Ammon's horn (tissue), 1 donor: ENCODE measurements at regions not wholly inside any gene's neighbourhood (a gene's known extent, or its start where the extent isn't known, plus 50 kb on each side); places are given as distances from the start of the nearest gene placed in this dataset.
"Not testable (repeated sequence)": the region's sequence is repeated elsewhere in the genome, so short reads cannot be mapped to it uniquely, and the experiment has no call there.

Source experiments
- DNase-seq: peaks from one replicate; pipeline ENCODE4 v3.0.0-alpha.2; 2016; ENCODE audit warnings: low spot score

DNA sequence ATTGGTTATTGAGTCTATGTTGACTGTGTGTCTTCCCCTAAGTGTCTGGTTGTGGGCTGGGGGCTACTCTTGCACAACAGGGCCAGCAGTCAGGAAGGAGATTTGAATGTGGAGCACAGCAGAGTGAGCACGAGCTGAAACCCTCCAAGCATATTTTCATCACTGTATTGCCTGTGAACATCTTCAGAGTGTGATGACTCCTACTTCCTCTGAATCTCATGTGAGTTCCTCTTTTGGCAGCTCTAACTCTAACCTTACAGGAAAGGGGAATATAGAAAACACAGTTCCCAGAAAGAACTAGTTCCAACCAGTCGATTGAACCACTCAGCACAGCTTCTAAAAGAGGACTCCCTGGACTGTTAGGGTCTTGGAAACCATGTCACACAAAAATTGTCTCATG, 211.6 kb downstream of the RAP2B start:
- DNase-seq, result peak; percentile 37

DNA sequence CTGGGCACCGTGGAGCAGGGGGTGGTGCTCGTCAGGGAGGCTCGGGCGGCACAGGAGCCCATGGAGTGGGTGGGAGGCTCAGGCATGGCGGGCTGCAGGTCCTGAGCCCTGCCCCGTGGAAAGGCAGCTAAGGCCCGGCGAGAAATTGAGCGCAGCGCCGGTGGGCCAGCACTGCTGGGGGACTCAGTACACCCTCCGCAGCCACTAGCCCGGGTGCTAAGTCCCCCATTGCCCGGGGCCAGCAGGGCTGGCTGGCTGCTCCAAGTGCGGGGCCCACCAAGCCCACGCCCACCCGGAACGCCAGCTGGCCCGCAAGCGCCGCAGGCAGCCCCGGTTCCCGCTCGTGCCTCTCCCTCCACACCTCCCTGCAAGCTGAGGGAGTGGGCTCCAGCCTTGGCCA, 216.3 kb downstream of the RAP2B start:
- DNase-seq, result not testable (repeated sequence)

DNA sequence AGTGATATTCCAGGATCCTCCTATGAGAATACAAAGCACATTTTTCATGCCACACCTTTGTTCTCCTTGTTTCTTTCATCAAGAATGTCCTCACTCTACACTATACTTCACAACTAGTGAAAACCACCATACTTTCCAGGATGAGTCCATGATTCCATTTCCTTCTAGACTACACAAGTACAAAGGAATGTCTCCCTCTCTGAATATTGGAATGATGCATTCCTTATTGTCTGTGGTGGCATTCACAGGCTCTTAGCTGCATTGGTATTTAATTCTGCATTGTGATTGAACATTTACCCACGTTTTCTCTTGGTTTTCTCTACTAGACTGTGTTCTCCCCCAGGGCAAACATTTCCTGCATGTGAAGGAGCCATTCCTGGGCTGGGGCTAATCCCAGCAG, 217.5 kb downstream of the RAP2B start:
- DNase-seq, result no peak

DNA sequence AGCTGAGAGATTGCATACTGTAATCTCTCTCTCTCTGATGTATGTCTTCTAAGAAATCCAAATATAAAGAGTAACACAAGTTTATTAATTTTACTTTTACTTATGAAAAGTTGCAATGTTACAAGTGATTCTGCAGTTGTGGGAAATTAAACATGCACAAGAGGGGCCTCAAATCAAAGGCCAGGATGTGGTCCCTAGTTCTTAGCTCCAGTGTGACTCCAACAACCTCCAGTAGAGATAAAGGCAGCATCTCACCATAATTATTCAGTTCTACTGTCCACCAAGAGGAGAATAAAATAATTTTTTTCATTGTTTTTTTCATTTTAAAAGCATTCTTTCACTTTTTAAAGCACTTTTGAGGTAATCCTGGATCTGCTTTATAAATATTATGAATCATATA, 223.3 kb downstream of the RAP2B start:
- DNase-seq, result no peak

DNA sequence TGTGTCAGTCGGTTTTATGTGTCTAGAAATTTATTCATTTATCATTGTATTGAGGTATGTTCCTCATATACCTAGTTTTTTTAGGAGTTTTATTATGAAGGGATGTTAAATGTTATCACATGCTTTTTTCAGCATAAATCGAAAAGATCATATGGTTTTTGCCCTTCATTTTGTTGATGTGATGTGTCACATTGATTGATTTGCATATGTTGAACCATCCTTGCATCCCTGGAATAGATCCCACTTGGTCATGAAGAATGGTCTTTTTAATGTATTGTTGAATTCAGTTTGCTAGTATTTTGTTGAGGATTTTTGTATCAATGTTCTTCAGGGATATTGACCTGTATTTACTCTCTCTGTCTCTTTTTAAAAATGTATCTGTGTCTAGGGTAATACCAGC, 230.3 kb downstream of the RAP2B start:
- no peak for DNase-seq

DNA sequence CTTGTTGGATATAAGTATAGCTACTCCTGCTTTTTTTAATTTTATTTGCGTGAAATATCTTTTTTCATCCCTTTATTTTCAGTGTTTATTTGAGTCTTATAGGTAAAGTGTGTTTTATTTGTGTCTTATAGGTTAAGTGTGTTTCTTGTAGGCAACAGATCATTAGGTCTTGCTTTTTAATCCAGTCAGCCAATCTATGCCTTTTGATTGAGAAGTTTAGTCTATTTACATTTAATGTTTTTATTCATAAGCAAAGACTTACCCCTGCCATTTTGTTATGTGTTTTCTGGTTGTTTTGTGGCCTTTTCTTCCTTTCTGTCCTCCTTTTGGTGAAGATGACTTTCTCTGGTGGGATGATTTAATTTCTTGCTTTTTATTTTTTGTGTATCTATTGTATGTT, 232.0 kb downstream of the RAP2B start:
- no peak for DNase-seq

DNA sequence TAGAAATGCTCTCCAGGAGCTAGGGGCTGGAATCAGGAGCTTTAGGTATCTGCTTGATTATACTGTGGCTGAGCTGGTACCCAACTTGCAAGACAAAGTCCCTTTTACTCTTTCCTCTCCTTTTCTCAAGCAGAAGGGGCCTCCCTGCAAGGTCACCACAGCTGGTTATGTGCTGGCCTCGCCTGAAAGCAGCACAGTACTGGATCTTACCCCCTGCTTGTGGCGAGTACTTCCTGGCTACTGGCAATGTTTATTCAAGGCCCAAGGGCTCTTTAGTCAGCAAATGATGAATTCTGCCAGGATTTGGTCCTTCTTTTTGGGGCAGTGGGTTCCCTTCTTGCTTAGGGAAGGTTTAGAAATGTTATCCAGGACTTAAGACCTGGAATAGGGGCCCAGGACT, 234.6 kb downstream of the RAP2B start:
- DNase-seq, result no peak

DNA sequence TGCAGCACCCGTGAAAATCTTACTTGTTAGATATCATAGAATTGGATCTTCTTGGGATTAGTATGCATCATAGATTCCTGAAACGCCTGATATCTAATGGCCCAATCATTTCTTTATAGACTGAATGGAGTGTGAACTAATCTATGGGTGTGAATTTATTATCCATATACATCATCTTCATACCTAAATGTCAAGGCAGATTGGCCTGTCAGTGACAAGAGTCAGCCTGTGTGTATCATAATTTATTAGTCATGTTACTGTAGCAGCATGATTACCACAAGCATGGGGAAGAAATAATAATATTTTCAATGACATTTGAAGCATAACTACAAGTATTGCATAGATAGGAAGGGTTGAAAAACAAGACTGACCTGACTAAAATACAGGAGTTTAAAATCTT, 235.8 kb downstream of the RAP2B start:
- DNase-seq, result no peak

DNA sequence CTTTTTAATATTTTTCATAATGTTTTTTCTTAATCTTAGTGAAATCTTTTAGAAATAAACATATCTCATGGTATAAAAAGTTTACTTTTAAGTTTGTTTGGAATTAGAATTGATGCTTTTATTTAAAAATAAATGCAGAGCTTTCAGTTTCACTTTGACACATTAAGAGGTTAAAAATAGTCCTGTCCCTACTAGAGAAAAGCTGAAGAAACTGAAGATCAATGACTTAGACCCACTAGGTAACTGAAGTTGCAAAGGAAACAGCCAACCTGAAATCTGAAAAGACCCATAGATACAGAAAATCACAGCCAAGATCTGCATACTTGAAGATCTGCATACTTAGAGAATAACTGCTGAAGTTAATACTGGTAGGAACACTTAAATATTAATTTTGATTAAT, 237.6 kb downstream of the RAP2B start:
- no peak for DNase-seq

DNA sequence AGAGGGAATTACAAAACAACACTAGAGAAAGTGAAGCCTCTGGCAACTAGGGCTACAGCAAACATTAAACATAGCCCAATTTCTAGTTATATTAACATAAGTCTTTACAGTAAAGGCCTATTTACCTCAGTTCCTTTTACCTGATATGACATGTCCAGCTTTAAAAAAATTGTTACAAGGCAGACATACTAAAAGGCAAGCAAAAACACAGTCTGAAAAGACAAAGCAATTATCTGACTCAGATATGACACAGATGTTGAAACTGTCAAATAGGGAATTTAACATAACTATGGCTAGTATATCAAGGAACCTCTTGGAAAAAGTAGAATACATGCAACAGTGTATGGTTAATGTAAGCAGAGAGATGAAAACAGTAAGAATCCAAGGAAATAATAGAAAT, 238.6 kb downstream of the RAP2B start:
- no peak for DNase-seq

DNA sequence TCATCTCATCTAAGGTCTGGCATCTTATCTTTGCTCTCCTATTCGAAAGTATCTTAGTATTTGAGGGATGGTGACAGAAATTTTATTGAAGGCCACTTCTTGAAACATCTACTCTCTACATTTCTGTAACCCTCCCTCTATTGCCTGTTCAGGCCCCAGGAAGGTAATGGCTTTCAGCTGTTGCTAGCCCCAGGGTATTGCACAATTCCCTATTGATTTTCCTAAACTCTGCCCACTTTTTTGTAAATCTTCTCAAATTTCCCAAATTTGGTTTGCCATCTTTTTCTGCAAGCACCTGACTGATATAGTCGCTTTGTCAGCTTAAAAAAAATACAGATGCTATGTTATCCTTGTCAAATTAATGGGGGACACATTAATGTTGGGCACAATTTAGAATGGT, 242.1 kb downstream of the RAP2B start:
- no peak for DNase-seq

DNA sequence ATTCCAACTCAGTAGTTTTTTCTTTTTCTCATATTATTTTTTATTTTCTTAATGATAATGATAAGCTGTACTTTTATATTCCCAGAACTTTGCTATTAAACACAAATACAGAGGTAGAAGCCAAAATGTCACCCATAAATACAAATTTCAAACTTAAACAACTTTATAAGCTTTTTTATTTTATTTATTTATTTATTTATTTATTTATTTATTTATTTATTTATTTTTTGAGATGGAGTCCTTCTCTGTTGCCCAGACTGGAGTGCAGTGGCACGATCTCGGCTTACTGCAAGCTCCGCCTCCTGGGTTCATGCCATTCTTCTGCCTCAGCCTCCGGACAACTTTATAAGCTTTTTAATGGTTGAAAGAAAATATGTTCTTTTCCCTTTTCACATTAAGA, 243.3 kb downstream of the RAP2B start:
- DNase-seq, result not testable (repeated sequence)

DNA sequence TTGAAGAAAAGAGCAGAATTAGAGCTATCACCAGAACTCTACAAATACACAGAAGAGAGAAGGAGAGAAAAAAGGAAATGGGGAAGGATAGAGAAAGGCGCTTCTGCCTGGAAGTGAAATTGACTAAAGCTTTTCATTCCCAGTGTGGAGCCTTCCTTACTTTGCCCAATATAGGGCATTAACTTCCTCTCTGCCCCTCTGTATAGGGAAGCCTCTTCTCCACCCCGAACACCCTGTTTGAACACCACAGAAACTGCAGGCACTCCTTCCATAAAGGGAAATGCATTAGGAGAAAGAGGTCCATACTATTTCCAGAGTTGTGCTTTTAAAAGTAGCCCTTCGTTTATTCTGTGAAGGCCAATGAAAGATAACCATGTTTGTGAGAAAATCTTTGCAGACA, 248.5 kb downstream of the RAP2B start:
- DNase-seq, result no peak

DNA sequence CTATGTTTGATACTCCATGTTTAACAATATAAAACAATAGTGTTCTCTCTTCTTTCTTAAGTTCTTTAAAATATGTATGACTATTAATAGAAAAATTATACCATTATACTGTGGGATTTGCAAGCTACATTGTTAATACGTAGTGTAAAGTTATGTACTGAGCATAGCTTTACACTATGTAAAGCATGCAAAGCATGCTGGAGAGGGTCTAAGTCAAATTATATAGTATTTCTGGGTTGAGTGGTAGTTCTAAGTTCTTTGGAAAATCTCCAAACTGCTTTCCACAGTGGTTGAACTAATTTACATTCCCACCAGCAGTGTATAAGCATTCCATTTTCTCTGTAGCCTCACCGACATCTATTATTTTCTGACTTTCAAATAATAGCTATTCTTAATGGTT, 253.0 kb downstream of the RAP2B start:
- DNase-seq, result no peak

DNA sequence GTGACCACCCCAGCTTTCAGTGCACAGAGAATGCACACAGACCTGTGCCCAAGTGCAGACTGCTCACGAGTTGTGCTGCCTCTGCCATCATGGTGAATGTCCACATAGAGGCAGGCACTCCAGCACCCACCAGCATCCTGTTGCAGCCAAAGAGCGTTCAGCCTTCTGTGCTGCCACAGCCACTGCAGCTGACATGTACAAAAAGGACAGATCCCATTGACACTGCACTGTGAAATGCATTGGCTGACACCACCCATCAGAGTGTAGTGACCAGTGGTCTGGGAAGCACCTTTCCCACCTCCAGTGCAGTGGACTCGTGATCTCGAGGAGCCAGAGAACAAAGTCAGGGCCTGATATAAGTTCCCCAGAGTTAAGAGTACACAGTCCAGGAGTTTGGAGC, 260.3 kb downstream of the RAP2B start:
- no peak for DNase-seq

DNA sequence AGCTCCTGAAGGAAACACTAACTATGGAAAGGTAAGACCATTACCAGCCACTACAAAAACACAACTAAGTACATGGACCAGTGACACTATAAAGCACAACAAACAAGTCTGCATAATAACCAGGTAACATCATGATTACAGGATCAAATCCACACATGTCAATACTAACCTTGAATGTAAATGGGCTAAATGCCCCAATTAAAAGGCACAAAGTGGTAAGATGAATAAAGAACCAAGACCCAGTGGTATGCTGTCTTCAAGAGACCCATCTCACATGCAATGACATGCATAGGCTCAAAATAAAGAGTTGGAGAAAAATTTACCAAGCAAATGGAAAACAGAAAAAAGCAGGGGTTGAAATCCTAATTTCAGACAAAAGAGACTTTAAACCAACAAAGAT, 261.8 kb downstream of the RAP2B start:
- not testable (repeated sequence) for DNase-seq

DNA sequence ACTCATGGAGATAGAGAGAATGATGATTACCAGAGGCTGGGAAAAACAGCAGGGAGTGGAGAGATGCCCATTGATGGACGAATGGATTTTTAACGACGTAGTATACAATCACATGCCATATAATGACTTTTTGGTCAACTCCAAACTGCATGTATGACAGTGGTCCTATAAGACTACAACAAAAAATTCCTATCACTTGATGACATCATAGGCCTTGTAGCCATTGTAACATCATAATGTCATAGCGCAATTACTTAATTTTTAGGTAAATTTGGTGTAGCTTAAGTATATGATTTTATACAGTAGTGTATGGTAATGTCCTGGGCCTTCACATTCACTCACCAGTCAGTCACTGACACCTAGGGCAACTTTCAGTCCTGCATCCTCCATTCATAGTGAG, 264.3 kb downstream of the RAP2B start:
- DNase-seq, result no peak

DNA sequence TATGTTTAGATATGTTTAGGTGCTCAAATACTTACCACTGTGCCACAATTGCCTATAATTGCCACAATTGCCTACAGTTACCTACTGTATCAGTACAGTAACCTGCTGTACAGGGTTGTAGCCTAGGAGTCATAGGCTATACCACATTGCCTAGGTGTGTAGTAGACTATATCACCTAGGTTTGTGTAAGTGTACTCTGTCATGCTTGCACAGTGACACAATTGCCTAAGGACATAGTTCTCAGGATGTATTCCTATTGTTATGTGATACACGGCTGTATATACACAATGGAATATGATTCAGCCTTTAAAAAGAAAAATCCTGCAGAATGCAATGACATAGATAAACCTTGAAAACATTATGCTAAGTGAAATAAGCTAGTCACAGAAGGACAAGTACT, 264.8 kb downstream of the RAP2B start:
- no peak for DNase-seq

DNA sequence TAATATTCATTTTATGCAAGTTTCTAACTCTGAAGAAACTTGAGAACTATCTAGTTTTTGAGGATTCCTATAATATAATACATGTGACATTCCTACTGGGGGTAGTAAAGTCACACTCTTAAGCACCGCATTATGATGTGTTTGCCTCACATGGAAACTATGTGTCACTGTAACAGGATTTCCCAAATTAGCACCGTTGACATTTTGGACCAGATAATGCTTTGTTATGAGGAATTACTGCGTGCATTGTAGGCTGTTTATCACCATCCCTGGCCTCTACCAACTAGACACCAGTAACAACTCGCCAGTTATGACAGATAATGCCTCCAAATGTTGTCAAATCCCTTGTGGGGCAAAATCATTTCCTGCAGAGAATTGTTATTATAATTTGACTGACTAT, 267.8 kb downstream of the RAP2B start:
- no peak for DNase-seq

DNA sequence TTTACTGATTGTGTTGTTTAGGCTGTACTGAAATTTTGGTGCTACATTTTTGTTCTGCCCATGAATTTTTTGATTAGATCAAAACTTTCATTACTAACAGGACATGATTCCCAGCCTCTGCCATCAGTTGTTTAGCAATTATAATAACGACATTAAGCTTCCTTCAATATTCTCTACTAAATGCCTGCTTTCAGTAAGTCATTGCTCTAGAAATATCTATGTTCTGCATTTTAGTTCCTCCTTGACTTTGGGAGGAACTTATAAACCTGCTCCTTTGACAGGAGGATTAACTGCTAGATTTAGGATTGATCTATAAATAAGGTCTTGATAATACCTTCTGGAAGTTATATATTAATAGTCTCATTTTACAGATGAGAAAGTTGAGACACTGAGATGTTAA, 269.1 kb downstream of the RAP2B start:
- no peak for DNase-seq

DNA sequence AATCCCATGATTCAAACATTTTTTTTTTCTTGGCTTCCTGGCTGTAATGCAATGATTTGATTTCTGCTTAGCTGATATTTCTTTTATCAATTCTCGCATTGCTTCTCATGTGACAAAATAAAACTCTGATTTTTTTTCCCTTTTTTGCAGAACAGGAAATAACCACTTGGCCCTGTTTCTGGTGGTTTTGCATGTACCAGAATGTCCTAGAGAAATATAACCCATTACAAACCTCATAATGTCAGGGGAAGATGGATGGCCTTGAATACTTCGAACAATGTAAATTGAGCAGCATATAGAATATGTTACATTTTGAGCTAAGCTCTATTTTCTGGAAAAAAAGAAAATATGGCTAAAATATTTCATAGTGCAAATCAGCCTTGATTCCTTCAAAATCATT, 275.6 kb downstream of the RAP2B start:
- DNase-seq, result no peak

DNA sequence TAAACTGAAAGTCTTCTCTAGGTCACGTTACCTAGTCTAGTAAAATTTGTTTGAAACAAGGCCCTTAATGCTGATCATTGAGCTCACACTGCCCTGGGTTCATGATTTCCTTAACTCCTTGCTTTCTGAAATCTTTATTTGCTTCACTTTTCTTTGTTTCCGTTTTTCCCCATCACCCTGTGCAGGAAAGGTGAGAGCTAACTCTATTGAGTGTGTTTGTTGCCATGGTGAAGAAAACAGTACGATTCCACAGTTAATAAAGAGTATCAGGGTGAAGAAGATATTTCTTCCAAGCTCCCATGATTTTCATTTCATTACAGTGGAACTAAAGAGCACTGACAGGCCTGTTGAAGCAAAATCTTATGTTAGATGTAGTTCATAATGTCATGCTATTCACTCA, 276.2 kb downstream of the RAP2B start:
- no peak for DNase-seq

DNA sequence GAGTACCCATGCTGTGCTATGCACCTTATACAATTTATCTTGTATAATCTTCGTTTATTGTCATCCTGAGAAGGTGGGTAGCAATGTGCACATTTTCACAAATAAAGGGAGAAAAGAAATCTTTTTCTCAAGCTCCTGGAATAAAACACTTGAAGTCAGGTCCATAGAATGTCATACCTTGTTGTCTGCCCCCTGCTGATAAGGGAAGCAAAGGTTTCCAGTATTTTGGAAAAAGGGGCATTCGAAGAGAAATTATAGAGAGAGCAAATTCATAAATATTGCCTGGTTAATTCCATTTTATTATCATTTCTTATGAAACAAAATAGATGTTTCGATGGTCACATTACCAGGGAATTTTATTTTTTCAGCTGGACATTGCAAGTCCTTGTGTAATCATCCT, 277.8 kb downstream of the RAP2B start:
- DNase-seq, result no peak

DNA sequence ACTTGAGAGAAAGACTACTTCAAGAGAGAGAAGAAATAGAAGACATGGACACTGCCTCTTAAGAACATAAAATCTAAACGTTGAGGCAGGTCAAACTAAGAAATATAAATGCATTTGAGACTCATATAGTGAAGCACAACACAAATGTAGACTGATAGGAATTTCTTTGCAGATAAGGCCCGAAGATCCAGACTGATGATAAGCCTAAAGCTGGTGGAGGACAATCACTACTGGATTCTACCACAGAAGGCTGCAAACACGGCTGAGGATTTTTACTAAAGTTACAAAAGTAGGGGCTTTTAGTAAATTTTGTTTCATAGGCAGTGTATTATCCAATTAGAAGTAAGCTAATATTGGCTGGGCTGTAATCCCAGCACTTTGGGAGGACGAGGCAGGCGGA, 278.3 kb downstream of the RAP2B start:
- no peak for DNase-seq

DNA sequence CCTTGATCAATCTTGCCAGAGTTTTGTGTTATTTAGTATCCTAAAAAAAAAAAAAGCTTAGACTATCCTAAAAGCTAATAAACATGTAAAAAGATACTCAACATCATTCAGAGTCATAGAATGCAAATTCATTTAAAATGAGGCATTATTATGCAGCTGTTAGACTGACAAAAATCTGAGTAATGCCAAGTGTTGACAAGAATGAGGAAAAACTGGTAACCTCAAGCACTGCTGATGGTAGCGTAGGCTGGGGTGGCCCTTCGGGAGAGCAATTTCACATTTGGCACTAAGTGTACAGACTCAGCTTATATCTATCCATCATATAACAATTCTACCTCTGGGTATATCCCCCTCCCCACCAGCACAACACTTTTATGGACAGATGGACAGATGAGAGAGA, 280.4 kb downstream of the RAP2B start:
- DNase-seq, result no peak
